HG03442 (cell line): ENCODE measurements at regions not wholly inside any gene's neighbourhood (a gene's known extent, or its start where the extent isn't known, plus 50 kb on each side); places are given as distances from the start of the nearest gene placed in this dataset.

ENCODE experiments used
- ATAC-seq: cut with Tn5 transposase; IDR thresholded peaks from one replicate; pipeline ENCODE4 v1.9.1; 2021; ENCODE audit warnings: mild to moderate bottlenecking, moderate library complexity; ENCODE audit not compliant: unreplicated experiment

DNA sequence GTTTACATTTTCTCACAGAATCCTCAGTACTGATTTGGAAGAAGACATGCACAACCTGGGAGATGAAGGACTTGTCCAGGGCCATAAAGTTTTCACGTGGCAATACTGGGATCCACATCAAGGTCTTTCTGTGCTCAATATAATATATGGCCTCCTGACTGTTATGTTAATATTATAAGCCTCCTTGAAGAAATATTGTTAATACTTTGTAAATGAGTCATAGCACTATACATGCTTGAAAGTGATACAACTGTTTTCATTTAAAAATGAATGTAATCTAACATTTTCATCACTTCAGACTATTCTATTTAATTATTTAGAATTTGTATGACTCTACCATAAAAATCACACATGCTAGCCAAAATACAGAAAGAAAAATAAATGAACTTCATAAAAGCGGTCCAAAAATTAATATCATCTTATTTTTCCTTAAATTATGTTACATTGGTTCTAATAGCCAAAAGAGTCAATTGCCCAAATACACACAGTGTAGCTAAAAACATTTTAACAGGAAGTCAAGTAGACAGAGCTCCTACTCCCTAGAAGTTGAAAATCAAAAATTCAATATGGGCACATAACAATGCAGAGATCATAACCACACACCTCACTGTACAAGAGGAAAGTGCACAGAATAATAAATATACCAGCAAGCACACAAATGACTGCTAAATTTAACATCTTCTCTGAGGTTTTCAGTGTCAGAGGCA, 188.0 kb upstream of the HDDC2 start:
- ATAC-seq, result no peak

DNA sequence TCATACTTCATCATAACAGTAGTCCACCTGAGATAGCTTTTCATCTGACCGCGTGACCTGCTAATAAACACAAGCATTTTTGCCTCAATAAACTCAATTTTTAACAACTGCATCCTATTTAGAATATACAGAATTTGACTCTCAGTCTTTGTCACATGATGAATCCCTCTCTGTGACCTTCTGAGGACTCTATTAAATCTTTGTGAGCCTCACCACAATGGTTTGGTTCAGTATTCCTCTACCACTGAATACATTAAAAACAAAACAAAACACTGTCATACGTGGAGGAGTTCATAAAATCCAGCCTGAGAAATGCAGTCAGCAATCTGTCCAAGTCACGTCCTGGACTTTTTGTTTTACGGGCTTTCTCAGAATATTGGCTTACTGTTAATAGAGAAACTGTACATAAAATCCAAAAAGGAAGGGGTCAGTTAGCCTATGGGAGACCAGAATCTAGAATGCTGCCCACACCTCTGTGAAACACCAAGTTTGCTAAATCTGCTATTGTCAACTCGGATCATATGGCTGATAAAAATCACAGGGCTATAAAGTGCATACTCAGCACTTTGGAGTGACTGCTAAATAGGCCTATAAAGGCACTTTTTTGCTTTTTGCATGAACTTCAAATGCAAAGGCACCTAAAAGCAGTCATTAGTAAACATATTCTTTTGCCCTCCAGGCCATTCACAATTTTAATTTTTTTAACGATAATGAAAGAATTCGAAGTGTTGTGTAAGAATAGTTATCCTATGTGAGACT, 190.3 kb upstream of the HDDC2 start:
- no peak for ATAC-seq

DNA sequence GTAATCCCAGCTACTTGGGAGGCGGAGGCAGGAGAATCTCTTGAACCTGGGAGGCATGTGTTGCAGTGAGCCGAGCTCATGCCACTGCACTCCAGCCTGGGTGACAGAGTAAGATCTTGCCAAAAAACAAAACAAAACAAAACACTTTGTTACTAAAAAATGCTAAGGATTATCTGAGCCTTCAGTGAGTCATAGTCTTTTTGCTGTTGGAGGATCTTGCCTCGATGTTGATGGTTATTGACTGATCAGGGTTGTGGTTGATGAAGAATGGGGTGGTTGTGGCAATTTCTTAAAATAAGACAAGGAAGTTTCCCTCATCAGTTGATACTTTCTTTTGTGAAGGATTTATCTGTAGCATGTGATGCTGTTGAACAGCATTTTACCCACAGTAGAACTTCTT, 196.8 kb upstream of the HDDC2 start:
- ATAC-seq, result no peak

DNA sequence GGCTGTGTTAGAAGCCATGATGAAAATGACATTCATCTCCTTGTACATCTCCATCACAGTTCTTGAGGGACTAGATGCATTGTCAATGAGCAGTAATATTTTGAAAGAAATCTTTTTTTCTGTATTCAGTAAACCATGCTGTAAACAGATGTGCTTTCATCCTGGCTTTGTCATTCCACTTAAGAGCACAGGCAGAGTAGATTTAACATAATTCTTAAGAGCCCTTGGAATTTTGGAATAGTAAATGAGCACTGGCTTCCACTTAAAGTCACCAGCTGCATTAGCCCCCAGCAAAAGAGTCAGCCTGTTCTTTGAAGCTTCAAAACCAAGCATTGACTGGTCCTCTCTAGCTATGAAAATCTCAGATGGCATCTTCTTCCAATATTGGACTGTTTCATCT, 197.8 kb upstream of the HDDC2 start:
- ATAC-seq, result no peak

DNA sequence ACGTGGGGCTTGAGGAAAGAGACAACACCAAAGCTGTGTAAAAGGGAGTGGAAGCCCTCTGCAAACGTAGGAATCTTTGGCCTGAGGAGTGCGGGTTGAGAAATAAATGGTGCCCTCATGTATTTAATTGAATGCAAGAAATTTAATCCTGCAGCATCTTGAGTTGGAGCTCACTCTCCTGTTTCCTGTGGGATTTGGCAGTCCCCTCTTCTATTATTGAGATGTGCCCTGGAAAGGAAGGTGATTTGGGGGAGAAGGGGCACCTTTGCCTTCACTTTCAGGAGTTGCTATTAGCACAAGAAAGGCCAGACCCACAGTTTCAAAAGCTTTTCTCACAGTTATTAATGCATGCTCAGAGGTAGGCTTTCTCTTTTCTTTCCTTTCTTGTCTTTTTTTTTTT, 201.4 kb upstream of the HDDC2 start:
- no peak for ATAC-seq

- no peak for ATAC-seq
These were observed 206.4 kb upstream of the HDDC2 start for GRCh38 chr6:125507987-125508655.

DNA sequence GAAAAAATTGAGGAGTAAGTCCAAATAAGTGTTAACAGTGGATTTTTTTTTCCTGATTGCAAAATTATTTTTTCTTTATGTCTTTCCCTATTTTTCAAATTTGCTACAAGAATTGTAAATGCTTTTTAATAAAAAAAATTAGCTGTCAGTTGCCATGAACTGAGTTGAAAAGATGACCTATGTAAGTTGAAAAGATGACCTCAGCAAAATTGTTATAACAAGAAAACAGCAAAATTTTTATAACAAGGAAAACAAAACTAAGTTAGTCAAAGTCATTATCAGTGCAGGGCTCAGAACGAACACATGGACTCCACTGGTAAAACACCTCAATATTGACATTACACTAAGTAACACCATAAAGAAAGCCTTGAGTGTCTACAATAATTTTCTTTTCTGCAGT, 207.0 kb upstream of the HDDC2 start:
- ATAC-seq, result no peak

- ATAC-seq, result no peak
These were observed 207.7 kb upstream of the HDDC2 start for GRCh38 chr6:125509477-125509876.

- no peak for ATAC-seq
These were observed 208.6 kb upstream of the HDDC2 start for GRCh38 chr6:125510405-125510804.

DNA sequence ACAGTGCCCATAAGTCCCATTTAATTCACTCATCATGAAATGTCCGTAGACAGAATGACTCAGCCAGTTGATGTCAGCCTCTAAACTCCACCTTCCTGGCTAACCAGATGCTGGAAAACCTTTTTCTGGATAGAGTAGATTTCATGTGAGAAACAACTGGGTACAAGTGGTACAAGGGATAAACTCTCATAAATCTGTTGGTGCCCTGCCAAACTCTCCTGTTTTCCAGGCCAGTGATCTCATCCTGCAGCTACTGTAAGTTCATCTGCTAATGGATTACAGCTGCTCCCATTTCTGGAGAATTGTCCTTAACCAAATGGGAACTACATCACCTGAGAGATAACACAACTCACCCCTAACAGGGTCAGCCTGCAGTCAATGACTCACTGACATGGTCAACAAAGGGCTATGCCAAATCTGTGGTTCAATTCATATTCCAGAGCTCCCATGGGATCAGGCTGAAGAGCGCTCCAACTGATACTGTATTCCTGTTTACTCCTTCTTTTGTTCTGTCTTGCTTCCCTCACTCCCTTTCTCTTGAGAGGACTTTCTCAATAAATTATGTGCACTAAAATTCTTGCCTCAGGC, 210.1 kb upstream of the HDDC2 start:
- ATAC-seq, result no peak

- peak; percentile 78 for ATAC-seq
These were observed 210.9 kb upstream of the HDDC2 start for GRCh38 chr6:125512621-125513020.

DNA sequence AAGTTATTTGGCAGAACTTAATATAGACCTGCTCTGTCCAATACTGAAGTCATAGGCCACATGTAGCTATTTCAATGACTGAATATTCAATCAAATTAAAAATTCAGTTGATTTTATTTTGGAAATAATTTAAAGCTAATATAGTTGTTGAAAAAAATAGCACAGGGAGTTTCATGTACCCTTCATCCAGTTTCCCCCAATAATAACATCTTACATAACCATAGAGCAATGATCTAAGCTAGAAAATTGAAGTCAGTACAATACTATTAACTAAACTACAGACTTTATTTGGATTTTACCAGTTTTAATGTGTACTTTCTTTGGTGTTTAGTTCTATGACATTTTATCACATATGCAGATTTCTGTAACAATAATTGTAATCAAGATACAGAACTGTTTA, 212.2 kb upstream of the HDDC2 start:
- no peak for ATAC-seq

DNA sequence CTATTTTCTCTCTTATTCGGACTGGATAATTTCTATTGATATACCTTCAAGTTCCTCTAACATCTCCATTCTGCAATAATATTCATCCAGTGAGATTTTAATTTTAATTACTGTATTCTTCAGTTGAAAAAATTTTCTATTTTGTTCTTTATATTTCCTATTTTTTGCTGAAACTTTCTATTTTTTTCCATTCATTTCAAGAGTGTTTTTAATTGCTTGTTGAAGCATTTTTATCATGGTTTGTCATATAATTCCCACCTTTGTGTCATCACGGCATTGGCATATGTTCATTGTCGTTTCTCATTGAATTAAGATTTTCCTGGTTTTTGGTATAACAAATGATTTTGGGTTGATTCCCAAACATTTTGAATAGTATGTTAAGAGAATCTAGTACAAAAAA, 214.9 kb upstream of the HDDC2 start:
- ATAC-seq, result no peak

- no peak for ATAC-seq
These were observed 217.6 kb upstream of the HDDC2 start for GRCh38 chr6:125519367-125519766.

DNA sequence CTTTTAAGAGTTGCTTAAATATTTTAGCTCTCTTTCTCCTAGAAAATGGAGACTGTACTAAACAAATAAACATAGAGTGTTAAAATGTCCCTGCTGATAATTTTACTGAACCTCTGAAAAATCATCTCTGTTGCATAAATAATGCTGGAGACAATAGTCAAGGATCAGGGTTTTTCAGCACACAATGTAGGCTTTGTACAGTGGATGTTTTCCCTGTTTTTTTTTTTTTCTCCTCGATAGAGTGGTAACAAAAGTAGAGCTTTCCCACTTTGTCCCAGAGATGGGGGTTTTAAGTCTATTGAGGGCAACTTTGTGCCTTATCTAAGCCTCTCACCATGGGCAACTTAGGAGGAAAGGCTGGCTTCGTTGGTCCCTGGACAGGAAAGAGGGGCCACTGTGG, 222.6 kb upstream of the HDDC2 start:
- ATAC-seq, result no peak

- no peak for ATAC-seq
These were observed 223.3 kb upstream of the HEY2 start for GRCh38 chr6:125526007-125526720.

DNA sequence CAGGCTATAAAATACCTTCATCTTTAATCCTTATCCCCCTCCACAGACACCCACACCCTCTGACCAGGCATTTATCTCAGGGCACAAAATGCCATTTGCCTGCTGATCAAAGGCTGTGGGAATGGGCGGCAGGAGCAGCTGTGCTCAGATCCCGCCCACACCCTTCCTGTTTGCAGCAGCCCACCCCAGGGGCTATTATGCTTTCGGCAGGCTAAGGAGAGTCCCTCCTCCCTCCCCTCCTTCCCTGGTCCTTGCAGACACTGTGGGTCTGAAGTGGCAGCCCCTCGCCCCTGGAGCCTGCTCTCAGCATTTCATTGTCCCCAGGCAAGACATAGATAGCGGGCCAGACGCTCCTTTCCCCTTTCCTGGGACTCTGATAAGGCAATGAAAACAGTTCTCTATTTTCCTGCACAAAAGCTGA, 220.8 kb upstream of the HEY2 start:
- ATAC-seq, result no peak

GRCh38 chr6:125529061-125529460, 220.4 kb upstream of the HEY2 start:
- ATAC-seq, result no peak

- no peak for ATAC-seq
These were observed 215.6 kb upstream of the HEY2 start for GRCh38 chr6:125533710-125534397.
